HFFc6 (cell line): ENCODE measurements at regions not wholly inside any gene's neighbourhood (a gene's known extent, or its start where the extent isn't known, plus 50 kb on each side); places are given as distances from the start of the nearest gene placed in this dataset.

Experiments used
- DNase-seq: peaks from one replicate; pipeline ENCODE4 v3.0.0-alpha.2; 2018
- H3K27ac Mint-ChIP-seq: 2 replicates; pipeline ENCODE4 v1.8.0; 2020; ENCODE audit warnings: mild to moderate bottlenecking, mixed read lengths
- H3K27me3 Mint-ChIP-seq: 2 replicates; pipeline ENCODE4 v1.8.0; 2021; ENCODE audit warnings: mild to moderate bottlenecking, moderate library complexity, mixed read lengths; ENCODE audit not compliant: insufficient read depth
- H3K36me3 Mint-ChIP-seq: 2 replicates; pipeline ENCODE4 v1.8.0; 2021; ENCODE audit warnings: low read depth, mixed read lengths
- H3K4me1 Mint-ChIP-seq: 2 replicates; pipeline ENCODE4 v1.8.0; 2020; ENCODE audit warnings: low read depth, mixed read lengths
- H3K4me3 Mint-ChIP-seq: 2 replicates; pipeline ENCODE4 v1.8.0; 2020; ENCODE audit warnings: mild to moderate bottlenecking, moderate library complexity, mixed read lengths
- H3K9me3 Mint-ChIP-seq: 2 replicates; pipeline ENCODE4 v1.8.0; 2020; ENCODE audit warnings: mild to moderate bottlenecking, mixed read lengths
- CTCF ChIP-seq: fragments of 200-600 bp; sonication (generic); IDR thresholded peaks from 2 replicates; pipeline ENCODE4 v1.5.0; 2021; ENCODE audit warnings: antibody characterized with exemption, mild to moderate bottlenecking

- Mint-ChIP-seq H3K36me3 (no peaks in the 10 kb centered on the region), H3K4me3 (no peak overlapping the region), H3K27me3 (no peaks in the 10 kb centered on the region), H3K9me3 (peaks cover 6% of the 10 kb centered on the region; the same call in 1 of the 2 replicates), H3K27ac (no peak overlapping the region), H3K4me1 (peaks cover 25% of the 10 kb centered on the region)
- no peak for DNase-seq
- TF ChIP-seq CTCF, result no peak
Observed at GRCh38 chr5:34509392-34509791, 146.7 kb upstream of the RAI14 start.

- peaks cover 6% of the 10 kb centered on the region; the same call in 1 of the 2 replicates for H3K9me3 Mint-ChIP-seq
- TF ChIP-seq CTCF, result no peak
- H3K4me1 Mint-ChIP-seq, result peaks cover 21% of the 10 kb centered on the region
- no peak for DNase-seq
- H3K27ac Mint-ChIP-seq, result no peak overlapping the region
- H3K4me3 Mint-ChIP-seq, result no peak overlapping the region
- H3K27me3 Mint-ChIP-seq, result no peaks in the 10 kb centered on the region
- H3K36me3 Mint-ChIP-seq, result no peaks in the 10 kb centered on the region
Observed at GRCh38 chr5:34510002-34510401, 146.1 kb upstream of the RAI14 start.

- no peaks in the 10 kb centered on the region for H3K36me3 Mint-ChIP-seq
- no peak overlapping the region for H3K4me3 Mint-ChIP-seq
- H3K27ac Mint-ChIP-seq, result no peak overlapping the region
- peaks cover 21% of the 10 kb centered on the region for H3K4me1 Mint-ChIP-seq
- no peaks in the 10 kb centered on the region for H3K27me3 Mint-ChIP-seq
- TF ChIP-seq CTCF, result no peak
- no peaks in the 10 kb centered on the region for H3K9me3 Mint-ChIP-seq
- no peak for DNase-seq
Observed at GRCh38 chr5:34511063-34511462, 145.1 kb upstream of the RAI14 start.

- H3K9me3 Mint-ChIP-seq, result no peaks in the 10 kb centered on the region
- H3K4me1 Mint-ChIP-seq, result peaks cover 24% of the 10 kb centered on the region
- no peak for DNase-seq
- H3K27me3 Mint-ChIP-seq, result no peaks in the 10 kb centered on the region
- TF ChIP-seq CTCF, result no peak
- no peaks in the 10 kb centered on the region for H3K36me3 Mint-ChIP-seq
- no peak overlapping the region for H3K4me3 Mint-ChIP-seq
- no peak overlapping the region for H3K27ac Mint-ChIP-seq
Observed at GRCh38 chr5:34511481-34511880, 144.6 kb upstream of the RAI14 start.

- H3K4me1 Mint-ChIP-seq, result peaks cover 28% of the 10 kb centered on the region
- TF ChIP-seq CTCF, result no peak
- no peaks in the 10 kb centered on the region for H3K9me3 Mint-ChIP-seq
- no peak overlapping the region for H3K4me3 Mint-ChIP-seq
- no peaks in the 10 kb centered on the region for H3K36me3 Mint-ChIP-seq
- H3K27ac Mint-ChIP-seq, result no peak overlapping the region
- DNase-seq, result no peak
- H3K27me3 Mint-ChIP-seq, result no peaks in the 10 kb centered on the region
Observed at GRCh38 chr5:34511915-34512314, 144.2 kb upstream of the RAI14 start.

- no peaks in the 10 kb centered on the region for H3K27me3 Mint-ChIP-seq
- DNase-seq, result no peak
- H3K36me3 Mint-ChIP-seq, result no peaks in the 10 kb centered on the region
- TF ChIP-seq CTCF, result no peak
- peaks cover 51% of the 10 kb centered on the region for H3K4me1 Mint-ChIP-seq
- H3K27ac Mint-ChIP-seq, result no peak overlapping the region
- H3K9me3 Mint-ChIP-seq, result no peaks in the 10 kb centered on the region
- no peak overlapping the region for H3K4me3 Mint-ChIP-seq
Observed at GRCh38 chr5:34516166-34516565, 140.0 kb upstream of the RAI14 start.
